CD4-positive, alpha-beta T cell treated with Interleukin-2 at 100 ng/mL for 4 hours (primary cell): ENCODE measurements at regions not wholly inside any gene's neighbourhood (a gene's known extent, or its start where the extent isn't known, plus 50 kb on each side); places are given as distances from the start of the nearest gene placed in this dataset.
"Not testable (repeated sequence)": the region's sequence is repeated elsewhere in the genome, so short reads cannot be mapped to it uniquely, and the experiment has no call there.

ENCODE experiments used
- DNase-seq: peaks from one replicate; pipeline ENCODE4 v3.0.0-alpha.2; 2020; ENCODE audit warnings: low spot score

DNA sequence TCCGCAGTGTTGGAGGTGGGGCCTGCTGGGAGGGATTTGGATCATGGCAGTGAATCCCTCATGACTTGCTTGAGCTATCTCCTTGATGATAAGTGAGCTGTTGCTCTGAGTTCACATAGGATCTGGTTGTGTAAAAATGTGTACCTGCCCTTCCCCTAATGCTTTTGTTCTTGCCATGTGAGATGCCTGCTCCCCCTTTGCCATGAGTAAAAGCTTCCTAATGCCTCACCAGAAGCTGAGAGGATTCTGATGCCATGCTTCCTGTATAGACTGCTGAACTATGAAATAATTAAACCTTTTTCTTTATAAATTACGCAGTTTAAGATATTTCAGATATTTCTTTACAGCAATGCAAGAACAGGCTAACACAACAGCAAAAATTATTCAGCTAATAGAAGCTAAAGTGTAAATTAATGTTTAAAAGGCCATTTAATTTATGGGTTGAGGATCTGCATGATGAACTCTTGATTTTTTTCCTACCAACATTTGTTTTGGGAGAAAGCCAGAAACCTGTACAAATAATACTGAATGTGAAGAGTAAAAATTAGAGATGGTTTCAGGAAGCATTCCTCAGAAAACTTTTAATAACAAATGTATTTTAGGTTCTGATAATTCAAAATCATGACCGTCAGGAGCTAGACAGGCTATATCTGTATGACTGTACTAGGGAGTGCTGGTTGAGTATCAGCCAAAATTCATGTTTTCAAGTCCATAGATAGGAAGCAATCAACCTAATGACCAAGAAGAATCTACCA, 177.5 kb upstream of the GRIA4 start:
- no peak for DNase-seq

DNA sequence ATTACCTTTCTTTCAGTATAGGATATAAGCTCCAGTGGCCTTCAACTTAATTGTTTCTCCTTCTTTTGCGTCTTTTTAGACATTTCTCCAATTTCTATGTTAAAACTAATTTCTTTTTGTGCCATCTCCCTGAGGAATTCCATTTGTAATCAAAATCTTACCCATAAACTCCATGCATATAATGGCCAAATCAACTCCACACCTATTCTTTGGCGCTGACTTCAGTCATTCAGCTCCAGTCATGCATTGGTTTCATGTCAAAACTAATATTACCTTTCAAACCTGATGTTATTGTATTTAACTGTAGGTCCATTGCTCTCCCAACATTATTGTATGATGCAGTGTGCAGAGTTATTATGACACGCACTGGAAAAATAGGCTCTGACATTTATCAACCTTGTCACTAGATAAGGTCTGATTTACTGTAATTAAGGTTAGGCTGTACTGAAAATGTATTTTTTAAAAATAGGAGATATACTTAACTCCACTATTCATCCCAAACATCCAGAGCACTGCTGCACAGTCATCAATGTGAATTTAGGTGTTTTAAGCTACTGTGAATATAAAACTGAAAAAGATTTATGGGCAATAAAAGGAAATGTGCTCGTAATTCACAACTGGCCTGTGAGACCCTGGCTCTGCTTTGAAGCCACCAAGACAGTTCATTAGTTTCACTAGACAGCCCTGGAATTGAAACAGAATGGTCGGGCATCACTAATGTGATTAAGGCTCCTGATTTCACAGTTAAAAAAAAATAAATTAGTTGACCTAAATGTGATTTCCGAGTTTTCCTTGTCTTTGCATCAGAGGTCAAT, 180.6 kb upstream of the GRIA4 start:
- DNase-seq = no peak

DNA sequence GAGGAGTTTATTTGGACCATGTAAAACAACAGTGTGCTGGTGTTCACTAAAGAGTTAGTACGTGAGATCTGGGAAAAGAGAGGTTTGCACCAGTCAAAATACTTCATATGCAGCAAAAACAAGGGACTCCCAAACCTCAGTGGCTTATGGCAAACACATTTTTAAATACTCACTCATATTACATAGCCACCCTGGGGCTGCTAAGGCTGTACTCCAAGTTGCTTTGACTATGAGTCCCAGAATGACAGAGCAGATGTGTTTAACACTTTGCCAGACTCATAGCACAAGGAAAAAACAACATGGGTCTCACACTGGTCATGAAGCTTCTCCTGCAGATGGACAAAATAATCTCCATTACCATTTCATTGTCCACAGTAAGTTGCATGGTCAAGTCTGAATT, 202.8 kb upstream of the GRIA4 start:
- no peak for DNase-seq

DNA sequence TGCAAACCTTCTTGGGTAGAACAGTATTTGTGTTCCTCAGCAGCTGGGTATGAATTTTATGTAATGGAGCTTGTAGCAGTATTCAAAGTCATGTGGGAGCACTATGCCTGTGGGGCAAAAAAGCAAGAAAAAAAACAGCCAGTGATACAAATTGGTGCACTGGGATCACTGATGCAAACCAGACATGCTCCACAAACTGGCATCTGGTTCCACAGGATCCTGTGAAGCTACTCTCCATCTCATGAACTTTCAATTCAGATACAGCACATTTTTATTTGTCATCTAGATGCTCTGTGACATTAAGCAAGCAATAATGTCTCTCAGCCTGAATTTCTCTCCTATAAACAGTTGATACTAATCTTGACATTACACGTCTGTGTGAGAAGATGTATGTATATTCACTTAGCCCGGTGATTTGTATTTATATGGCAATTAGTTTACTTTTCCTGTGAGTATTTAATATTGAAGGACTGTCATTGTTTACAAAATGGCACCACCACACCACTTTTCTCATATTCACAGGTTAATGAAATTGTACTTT, 208.5 kb upstream of the GRIA4 start:
- no peak for DNase-seq

DNA sequence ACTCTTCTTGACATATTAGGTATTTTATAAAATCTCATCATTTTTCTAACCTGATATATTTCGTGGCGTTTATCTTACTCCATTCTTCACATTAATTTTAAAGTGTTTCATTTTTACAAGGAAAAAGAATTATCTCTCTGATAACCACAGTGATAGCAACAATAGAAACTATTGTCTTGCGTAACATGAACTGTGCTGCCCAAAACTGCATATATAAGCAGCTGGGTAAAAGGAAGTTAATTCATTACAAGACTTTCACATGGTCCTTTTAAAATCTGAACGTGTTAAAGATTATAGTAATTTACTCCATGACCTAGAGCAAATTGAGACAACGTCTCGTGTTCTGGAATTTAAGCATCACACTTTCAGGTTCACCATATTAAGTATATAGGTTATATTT, 210.4 kb upstream of the GRIA4 start:
- no peak for DNase-seq

DNA sequence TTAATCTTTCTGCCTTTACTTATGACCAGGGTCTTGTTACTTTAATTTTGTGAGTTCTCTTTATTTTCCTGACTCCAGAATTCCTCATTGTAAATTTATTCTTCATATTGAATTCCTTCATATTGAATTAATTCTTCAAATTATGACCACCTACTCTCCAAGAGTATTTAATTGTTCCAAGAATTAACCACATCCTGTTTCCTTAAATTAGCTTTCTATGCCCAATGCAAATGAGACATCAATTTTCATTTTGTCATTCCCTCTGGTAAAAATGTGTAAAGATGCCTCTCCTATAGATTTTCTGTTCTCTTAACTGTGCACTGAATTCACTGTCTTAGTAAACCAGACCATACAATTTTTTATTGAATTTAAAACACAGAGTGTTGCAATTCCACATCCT, 211.2 kb upstream of the GRIA4 start:
- DNase-seq = no peak

DNA sequence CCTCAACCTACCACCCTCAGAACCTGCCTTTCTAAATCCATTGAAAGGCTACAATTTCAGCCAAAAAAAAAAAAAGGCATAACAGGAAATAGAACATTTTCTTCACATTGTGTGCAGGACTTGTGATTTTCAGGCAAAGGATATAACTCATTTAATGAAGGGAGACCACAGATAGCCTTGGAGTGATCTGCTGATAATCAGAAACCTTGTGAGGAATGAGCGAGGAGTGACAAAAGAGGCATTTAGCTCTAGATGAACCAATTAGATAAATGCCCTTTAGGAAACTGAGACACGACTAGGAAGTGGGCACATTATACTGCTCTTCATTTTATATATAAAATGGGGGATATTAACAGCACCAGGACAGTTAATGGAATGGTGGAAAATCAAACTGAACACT, 216.5 kb upstream of the GRIA4 start:
- no peak for DNase-seq

DNA sequence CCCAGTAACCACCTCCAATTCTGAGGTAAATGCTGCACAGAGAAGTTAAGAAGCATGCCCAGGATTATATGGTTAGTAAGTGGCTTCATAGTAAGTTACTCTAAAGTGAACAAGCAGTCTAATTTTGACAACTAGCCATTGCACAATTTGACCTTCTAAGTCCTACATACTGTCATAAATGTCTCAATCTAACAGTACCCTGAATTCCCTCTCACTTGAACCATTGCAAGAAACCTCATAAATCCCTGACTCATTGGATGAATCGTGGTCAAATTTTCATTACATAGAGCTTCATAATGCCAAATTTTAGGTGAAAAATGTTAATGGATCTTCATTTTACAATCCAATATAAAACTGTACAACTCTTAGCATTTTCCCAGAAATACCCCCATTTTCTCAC, 217.3 kb upstream of the GRIA4 start:
- no peak for DNase-seq

DNA sequence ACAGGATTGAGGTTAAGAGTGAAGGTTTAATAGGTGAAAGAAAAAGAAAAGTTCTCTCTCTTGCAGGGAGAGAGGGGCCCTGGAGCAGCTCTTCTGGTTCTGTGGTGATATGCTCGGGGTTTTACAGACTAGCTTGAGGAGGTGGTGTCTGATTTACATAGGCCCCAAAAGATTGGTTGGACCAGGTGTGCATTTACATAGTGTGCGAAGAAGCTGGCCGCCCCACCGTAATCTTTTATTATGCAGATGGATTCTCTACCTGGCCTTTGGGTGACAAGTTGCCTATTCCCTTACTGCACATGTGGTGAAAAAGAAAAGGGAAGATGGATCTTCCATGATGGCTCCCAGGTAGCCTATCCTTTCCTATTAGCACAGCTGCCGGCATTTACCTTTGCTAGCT, 219.9 kb upstream of the GRIA4 start:
- no peak for DNase-seq

DNA sequence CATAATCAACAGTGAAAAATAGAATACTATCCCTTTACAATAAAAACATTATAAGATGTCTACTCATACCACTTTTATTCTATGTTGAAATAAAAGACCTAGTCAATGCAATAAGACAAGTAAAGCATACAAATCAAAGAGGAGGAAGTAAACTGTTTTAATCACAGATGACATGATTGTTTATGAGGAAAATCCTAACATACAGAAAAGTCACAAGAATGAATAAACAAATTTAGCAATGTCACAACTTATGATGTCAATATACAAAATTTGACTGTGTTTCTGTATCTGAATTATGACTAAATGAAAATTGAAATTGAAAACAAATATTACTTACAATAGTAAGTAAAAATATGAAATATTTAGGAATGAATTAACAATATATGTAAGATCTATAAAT, 221.9 kb upstream of the GRIA4 start:
- no peak for DNase-seq

DNA sequence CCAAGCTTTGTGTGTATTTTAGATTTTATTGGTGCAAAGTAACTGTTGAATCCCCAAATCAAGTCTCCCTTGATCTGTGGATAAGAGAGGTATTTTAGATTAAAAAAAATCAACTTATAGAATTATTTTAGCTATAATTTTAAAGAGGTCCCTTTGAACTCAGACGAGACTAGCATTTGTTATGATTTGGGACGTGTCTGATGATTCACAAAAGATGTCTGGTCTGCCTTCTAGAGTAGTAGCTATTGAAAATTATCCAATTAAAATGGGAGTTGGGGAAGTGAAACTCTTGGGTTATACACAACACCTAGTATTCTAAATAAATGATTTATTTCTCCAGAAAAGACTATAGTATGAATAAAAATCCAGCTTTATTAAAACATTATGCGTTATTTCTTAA, 227.9 kb upstream of the GRIA4 start:
- DNase-seq = no peak

DNA sequence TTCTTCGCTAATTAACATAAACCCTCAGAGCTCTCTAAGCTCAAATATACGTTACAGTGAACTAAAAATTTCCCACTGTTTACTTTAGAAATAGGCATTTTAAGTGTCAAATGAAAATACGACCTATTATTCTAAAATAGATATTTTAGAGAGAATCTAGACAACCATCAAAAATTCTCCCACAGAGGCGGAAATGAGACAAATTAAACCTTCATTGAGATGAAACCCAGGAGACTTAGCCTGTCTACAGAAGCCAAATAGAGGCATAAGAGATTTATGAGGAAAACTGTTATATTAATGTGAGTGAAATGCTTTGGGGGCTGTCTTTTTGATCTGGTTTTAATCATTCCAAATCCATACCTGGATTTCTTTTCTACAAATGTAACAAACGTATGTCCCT, 232.0 kb upstream of the GRIA4 start:
- DNase-seq = no peak

DNA sequence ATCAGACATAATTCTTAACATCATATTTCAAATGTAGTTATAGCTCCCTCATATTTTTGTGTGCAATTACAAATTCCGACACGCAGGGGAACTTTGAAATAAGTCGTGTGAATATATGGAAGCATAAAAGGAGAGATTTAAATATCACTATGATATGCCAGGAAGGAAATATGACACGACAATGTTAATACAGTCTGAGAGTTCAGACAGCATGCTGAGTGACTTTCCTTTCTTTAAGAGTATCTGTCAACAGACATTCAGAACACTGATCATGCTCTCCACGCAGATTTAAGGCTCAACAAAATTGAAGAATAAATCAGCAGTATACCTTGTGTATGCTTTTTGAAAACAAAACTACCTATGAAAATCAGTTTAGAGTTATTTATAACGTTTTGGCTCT, 232.6 kb upstream of the CARD18 start:
- DNase-seq = no peak

DNA sequence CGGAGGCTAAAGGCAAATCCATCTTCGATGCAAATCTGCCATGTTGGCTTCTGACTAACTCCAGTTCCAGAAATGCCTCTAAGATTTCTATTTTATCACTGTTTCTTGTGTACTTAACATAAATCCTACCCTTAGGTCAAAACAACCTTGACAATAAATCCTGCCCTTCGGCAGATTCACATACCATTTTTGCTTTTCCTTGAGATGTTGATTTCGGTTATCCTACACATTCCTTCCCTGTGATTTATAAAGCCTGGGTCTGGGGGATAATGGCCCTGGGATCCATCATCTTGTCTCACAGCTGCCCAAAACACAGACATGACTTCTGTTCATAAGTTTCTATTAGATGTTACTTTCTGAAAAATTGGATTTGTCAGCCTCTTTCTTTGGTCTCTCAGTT, 231.7 kb upstream of the CARD18 start:
- no peak for DNase-seq

DNA sequence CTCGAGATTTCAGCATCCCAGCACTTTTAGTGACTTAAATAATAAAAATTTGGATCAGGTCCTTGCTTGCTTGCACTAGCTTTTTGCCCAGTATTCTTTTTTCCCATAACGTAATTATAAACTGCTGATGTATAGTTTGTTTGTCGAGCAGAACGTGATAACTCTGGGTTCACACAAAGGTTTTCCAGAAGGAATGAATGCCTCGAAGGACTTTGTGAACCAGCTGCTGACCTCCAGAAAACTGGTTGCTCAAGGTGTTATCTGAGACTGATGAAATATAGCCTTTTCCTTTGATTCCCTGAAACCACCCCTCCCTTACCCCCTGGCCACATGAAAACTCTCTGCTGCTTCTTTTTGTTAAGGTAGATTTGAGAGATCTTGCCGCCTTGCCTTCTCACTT, 229.1 kb upstream of the CARD18 start:
- no peak for DNase-seq

DNA sequence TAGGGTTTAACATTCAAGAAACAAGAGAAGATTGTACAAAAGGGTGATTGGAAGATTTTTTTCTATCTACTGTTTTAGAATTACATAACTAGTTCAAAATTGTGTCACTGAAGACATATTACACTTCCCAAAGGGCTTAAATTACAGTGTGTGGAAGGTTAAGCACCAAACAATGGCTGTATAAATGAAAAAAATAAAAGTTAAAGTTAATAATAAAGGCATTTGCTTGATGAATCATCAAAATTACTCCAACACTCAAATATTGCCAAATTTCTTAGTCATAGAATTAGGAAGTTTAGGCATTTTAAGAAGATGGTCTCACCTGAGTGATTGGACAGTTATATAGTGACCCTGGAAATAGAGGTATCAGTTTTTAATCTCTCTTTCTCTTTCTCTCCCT, 227.6 kb upstream of the CARD18 start:
- no peak for DNase-seq

DNA sequence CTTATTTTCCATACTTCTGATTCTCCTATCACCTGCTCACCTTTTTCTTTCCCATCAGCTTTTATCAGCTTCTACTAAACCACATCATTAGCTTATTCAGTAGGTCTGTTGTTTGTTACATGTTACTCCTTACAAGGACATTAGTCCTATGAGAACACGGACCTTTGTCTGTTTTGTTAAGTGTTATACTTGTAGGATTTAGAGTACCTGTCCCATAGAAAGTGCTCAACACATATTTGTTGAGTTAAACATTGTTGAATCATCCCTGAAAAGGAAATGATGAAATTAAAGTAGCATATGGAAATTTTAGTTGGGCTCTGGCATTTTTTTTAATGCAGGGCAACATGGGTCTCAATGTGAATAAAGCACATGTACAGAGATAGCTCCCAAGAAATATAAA, 222.1 kb upstream of the CARD18 start:
- no peak for DNase-seq

DNA sequence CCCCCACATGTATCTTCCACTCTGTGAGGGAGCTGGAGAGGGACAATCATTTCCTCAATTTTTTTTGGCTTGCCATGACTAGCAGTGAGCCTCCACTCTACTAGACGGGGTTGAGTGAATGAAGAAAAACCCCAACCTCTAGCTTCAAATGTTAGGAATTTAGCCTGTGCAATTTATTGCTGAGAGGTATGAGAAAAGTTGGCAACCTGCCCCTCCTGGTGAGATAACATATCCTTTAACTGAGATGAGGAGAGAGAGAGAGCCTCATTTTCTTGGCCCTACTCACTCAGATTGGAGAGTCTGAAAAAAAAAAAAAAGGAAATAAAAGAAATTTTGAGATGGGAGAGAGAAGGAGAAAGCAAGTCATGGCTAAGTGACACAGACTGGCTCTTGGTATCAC, 218.2 kb upstream of the CARD18 start:
- DNase-seq = no peak

DNA sequence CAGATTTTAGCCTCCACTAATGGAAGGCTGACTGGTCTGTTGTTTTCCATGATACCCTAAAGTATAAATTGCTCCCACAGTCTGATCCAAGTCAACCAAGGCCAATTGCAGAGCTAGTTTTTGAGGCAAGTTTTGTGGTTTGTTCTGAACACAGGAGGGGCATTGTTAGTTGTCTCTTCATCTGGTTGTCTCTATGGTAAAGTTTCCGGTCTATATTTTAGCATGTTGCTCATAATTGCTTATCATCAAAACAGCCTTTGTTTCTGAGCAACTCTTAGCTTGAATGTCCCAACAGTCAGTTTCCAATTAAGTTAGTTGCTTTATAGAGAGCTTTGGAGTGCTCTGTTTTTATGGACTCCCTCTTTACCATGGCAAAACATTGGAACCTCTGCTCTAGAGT, 217.6 kb upstream of the CARD18 start:
- DNase-seq = no peak

DNA sequence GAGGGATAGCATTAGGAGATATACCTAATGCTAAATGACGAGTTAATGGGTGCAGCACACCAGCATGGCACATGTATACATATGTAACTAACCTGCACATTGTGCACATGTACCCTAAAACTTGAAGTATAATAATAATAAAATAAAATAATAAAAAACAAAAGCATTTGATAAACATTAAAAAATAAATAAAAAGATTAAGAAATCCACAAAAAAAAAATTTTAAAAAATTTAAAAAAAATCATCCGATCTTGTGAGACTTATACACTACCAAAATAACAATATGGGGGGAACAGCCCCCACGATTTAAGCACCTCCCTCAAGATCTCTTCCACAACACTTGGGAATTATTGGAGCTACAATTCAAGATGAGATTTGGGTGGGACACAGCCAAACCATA, 210.3 kb upstream of the CARD18 start:
- DNase-seq = not testable (repeated sequence)

DNA sequence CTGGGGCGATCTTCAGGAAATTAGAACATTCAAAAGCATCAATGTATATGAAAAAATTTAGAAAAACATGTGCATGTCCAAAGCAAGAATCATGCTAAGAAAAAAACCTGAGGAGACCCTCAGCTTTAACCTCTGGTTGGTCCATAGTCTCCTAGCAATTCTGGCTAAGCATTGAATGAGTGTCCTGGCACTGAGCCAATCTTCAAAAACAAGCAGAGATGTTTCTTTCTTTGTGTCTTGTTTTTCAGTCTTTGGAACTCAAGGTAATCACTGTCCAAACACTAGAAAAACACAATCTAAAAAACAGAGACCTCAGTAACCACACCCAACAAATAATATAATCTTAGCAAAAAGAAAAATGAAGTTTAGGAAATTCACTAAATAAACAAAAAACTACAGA, 205.4 kb upstream of the CARD18 start:
- DNase-seq = no peak

DNA sequence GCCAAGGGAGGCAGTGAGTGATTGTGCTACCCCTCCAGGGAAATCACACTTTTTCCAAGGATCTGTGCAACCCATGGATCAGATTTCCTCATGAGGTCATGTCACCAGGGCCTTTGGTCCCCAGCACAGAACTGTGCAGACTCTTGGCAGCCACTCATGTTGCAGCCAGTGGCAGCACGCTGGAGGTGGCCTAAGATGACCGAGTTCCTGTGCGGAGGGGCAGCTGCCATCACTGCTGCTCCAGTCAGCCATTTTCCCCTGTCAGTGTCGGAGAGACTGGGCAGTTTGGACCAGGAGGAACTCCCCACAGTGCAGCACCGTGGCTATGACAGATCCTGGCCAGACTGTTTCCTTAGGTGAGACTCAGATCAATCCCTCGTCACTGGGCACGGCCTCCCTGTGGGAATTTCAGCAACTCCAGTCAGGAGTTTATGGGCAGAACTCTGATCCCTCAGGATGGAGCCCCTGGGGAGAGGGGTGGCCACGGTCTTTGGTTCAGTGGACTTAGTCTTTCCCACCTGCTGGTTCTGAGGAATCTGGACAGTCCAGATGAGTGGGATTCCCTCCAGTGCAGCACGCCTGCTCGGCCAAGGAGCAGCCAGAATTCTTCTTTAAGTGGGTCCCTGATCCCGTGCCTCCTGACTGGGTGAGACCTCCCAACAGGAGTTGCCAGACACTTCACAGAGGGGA, 194.6 kb upstream of the CARD18 start:
- no peak for DNase-seq

DNA sequence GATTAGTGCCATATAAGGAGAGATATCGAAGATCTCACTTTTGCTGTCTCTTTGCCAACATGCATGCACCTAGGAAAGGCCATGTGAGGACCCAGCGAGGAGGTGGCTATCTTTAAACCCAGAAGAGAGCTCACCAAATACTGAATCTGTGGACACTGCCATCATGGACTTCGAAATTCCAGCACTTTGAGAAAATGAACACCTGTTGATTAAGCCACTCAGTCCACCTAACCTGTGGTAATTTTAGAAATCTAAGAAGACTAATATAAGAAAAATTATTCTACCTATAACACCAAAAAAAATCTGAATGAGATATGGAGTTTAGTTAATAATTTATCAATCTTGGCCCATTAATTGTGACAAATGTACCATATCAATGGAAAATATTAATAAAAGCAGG, 193.6 kb upstream of the CARD18 start:
- DNase-seq = no peak
